Fibroblast of the conjunctiva (primary cell): ENCODE measurements at regions not wholly inside any gene's neighbourhood (a gene's known extent, or its start where the extent isn't known, plus 50 kb on each side); places are given as distances from the start of the nearest gene placed in this dataset.
"Not testable (repeated sequence)": the region's sequence is repeated elsewhere in the genome, so short reads cannot be mapped to it uniquely, and the experiment has no call there.

Experiments used
- DNase-seq: peaks from one replicate; pipeline ENCODE4 v3.0.0-alpha.2; 2010; ENCODE audit warnings: low read depth

DNA sequence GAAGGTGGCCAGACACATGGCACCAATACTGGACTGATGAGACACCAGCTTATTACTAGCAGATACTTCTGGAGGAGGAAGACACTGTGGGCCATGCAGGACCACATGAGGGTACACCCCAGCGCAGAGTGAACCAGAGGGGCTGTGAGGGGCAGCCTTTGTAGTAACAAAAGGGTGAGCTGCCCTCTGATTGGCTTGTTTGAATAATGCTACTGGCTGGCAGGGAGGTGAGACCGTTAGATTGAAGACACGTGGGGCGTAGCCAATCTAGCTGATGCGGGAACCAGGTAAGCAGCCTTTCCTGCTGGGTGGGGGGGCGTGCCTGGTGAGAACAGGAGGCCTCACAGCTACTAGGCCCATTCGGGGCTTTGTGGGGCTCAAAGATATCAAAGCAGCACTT, 102.8 kb upstream of the SEC14L1 start:
- DNase-seq: no peak

DNA sequence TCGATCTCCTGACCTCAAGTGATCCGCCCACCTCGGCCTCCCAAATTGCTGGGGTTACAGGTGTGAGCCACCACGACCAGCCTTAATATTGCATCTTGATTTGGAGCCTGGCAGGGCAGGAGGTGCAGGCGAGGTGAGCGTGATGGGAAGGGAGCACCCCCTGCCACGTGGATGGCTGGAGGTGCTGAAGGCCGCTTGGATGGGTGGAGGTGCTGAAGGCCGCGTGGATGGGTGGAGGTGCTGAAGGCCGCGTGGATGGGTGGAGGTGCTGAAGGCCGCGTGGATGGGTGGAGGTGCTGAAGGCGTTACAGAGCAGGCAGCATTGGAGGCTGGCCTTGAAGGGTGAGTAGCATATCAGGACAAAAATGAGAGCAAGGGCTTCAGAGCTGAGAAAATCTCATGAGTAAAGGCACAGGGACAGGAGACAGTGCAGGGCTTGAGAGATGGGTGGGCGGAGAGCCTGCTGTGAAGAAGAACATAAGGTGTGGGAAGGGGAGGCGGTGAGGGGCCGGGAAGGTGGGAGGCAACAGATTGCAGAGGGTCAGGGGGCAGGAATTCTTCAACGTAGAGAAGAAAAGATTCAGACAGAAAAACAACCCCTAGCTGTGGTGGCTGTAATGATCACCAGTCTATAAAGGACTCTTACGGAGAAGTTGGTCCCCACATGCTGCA, 101.7 kb upstream of the SEC14L1 start:
- no peak for DNase-seq

DNA sequence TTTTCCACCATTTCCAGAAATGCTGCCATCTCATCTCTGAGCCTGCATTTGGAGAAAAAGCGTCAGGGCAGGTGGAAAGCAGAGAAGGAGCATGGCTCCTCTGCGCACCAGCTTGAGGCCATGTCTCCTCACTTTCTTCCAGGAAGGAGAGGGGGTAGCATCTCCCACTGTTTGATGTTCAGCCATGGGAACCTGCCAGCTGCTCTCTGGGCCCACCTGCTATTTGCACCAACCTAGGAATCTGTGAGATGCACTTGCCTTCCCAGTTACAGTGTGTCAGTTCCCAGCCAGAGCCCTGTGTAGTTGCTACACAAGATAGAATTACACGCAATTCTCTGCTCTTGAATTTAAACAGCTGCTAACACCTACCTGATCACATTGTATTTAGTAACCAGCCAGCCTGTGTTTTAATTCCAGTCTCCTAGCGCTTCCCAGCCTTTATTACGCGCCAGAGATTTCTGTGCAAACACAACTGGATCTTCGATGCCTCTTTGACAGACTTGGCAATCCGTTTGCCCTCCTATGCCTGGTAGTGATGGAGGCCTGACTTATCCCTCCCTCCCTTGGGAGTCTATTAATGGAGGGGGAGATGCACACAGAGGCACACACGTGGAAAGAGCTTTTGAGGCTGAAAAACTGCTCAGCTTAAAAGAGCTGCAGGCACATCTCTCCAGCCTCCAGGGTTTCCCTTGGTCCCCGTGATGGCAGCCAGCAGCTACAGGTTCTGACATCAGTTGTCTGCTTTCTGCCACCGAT, 98.1 kb upstream of the SEC14L1 start:
- no peak for DNase-seq

DNA sequence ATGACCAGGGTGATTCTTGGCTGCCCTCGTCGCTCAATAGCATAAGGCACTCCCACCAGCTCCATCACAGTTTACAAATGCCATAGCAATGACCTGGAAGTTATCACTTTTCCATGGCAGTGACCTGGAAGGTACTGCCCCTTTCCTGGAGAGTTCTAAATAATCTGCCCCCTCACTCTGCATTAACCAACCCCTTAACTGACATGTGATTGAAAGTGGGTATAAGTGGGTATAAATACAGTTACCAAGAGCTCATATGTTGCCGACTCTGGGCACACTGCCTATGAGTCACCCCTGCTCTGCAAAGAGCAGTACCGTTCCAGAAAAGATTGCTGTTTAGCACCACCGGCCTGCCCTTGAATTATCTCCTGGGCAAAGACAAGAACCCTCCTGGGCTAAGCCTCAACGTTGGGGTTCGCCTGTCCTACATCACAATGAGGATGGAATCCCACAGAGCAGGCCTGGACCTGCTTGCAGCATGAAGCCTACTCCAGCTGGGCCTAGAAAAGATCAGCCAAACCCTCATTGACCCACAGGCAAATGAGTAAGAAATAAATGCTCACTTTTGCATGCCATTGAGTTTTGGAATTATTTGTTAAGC, 95.2 kb upstream of the SEC14L1 start:
- no peak for DNase-seq

DNA sequence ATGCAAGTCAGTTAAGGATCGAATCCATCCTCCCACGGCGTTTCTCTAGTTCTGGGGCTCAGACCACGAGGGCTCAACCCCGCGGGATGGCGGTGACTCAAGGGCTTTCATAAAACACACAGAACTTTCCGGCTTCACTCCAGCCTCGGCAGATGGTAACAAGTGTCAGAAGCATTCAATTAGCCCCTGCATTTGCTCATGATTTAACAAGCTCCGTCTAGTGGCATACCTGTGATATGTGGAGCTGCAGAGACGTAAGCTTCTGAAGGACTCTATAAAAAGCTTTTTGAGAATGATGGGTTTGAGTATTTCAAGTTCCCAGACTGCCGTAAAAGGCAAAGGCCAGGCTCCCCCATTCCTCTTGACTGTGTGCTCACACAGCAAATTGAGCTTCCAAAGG, 91.3 kb upstream of the SEC14L1 start:
- DNase-seq: no peak

DNA sequence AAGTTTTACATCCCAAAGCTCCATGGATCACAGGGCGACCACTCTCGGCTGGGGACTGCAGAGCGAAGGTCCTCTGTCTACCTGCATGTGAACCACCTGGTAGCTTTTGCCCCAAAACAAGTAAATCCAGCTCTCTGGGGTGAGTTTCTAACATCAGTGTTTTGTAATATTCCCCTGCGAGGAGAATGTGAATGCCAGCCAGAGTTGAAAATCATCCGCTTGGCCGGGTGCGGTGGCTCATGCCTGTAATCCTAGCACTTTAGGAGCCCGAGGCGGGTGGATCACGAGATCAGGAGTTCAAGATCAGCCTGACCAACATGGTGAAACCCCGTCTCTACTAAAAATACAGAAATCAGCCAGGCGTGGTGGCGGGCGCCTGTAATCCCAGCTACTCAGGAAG, 89.9 kb upstream of the SEC14L1 start:
- DNase-seq: not testable (repeated sequence)

DNA sequence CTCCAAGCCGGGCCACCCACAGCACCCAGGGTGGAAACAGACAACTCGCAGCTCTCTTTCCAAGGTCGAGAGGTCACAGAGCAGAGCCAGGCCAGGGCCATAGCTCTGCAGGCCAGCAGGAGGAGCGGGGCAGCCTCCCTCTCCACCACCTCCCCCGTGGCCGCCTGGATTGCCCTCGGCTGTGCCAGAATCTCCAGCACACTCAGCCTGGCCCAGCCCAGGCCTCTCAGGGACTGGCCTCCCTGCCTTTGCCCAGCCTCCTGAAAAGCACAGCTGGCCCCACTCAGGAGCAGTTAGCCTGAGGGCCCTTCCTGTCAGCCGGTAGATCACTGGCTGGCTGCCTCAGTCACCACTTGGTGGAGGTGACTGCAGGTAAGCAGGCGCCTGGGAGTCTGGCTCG, 85.8 kb upstream of the SEC14L1 start:
- DNase-seq: no peak

DNA sequence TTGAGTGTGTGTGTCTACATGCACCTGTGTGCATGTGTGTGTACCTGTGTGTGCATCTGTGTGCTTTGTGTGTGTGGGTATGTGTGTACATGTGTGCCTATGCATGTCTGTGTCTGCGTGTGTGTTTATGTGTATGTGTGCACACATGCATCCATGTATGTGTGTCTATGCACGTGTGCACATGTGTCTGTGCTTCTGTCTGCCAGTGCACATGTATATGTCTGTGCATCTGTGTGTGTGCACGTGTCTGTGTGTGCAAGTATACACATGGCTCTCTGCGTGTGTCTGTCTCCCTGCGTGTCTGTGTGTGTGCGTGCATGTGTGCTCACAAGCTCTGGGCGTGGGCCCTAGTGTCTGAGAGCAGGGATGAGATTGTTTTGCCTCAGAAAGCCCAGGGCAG, 85.3 kb upstream of the SEC14L1 start:
- DNase-seq: no peak

DNA sequence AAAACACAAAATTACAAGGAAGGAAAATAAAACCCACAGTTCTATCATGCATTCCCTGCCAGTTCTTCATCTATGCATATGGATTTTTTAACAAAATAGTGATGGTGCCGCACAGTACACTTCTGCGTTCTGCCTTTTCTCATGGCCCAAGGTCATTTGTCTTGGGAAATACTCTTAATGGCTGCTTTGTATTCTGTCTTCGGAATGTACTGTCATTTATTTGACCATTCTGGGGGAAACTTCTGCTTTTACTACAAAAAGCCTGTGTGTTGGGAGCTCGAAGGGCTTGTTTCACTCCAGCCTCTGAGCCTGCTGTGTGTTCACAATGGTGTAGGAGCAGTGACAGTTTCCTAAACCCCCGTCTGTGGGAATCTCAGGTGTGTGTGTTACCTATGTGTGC, 82.8 kb upstream of the SEC14L1 start:
- DNase-seq: no peak

DNA sequence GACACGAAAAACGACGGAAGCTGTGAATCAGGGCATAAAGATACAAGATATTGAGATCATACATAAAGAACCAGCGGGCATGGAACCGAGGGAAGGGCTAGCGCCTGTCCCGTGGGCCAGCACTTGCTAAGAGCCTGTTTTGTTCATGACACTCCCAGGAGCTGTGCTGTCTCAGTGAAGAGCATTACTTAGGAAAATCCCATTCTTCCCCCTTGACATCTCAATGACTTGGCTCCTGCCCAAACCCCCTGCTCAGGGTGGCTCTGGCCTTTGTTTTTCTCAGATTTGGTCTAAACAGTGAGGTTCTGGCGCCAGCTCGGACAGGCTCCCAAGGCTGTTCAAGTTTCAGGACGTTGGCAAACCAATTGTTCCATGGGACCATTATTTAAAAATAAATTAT, 79.1 kb upstream of the SEC14L1 start:
- DNase-seq: no peak

DNA sequence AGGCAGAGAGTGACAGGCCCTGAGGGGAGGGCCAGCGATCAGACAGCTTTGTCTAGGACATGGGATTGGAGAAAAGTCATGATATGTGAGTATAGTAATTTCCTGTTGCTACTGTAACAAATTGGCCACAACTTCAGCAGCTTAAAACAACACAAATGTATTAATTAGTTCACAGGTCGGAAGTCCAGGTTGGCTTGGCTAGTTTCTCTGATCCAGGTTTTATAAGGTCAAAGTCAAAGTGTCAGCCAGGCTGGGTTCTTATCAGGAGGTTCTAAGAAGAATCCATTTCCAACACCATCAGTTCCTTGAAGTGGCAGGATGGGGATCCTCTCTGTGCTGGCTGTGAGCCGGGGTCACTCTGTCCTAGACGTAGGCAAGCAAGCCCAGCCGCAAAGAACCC, 76.2 kb upstream of the SEC14L1 start:
- DNase-seq: no peak

DNA sequence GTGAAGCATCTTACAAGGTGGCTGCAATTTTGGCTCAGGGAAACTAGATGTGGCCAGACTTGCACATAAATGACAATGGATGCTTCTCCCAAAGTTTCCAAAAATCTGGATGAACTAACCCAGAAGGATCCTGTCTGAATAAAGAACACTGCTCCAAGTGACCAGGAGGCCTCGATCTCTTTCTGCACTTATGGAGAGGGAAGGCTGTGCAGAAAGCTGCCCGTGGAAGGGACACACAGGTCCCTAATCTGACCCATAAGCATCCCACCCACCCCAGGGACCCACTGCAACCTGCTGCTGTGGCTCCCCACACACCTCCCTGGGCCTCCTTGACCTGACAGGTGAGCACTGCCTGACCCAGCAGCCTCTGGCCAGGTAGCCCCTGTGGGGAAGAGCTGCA, 74.6 kb upstream of the SEC14L1 start:
- no peak for DNase-seq

DNA sequence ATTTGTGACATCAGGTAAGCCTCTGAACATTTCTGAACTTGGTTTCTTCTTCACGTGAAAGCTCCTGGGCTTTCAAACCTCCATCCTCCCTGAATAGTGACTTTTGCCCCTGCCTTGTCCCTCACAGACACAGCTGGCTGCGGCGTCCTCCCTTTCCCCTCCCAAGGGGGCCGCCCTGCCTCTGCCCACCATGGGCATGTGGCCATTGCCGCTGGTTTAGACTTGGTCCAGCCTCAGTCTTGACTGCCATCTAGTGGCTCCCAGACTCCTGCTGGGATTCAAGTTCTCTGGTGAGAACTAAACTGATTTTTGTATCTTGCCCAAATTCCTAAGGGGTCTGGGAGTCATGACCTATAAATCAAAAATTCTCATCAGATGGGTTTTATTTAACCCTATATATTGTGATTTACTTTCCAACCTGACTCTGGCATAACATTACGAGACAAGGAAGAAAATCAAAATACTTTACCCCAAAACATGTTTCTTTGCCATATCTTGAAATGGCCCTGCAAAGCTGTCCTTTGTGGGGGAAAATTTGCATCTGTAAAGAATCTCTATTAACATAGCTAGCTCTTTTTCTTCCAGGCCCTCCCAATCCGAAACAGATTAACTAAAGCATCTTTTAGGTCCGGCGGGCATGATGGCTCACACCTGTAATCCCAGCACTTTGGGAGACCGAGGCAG, 73.9 kb upstream of the SEC14L1 start:
- DNase-seq: peak; percentile 32

DNA sequence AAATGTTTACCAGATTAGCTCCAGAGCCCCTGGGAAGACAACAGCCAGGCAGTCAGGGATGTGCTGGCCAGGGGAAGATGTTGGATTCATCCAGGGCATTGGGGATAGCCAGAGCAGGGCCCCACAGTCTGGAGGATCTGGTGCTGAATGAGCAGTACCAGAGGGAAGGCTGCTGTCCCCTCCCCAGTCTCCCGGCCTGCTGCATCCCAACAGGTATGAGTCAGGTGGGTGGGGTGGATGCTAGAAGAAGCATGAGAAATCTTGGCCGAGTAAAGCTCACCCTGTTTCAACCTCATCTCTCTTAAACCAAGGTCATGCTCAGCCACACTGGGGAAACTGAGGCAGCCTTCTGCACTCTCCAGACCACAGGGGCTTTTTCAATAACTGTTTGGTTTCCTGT, 71.9 kb upstream of the SEC14L1 start:
- DNase-seq: no peak

DNA sequence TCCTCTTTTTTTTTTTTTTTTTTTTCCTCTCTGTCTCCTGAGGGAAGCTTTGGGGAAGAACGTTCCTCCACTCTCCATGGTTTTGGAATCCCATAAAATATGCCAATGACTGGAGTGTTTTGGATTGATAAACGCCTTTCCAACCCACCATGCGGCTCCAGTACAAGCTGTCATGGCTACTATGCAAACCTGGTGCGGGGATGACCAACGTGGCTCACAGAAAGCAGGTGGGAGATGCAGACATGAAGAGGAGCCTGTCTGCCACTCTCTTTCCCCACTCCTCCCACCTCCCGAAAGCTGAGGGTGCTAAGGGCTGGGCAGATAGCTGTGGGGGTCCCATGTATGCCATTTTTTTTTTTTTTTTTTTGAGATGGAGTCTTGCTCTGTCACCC, 69.9 kb upstream of the SEC14L1 start:
- no peak for DNase-seq

DNA sequence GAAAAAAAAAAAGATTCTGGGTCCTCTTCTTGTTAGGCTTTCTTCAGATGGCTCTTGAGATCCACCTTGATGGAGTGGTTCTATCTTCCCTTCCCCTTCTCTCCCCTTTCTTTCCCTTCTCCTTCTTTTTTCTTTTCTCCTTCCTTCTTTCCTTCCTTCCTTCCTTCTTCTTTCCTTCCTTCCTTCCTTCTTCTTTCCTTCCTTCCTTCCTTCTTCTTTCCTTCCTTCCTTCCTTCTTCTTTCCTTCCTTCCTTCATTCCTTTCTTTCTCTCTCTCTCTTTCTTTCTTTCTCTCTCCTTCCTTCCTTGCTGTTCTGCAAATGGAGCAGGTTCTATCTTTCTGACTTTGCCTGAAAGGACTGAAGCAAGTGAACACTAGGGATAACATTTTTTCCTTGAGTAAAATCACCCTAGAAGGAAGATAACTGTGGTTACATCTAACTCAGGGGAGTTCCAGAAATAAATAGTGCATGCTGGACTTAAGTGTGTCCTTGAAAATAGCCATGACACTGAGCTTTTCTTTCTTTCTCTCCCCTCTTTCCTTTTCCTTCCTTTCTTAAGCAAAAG, 68.8 kb upstream of the SEC14L1 start:
- DNase-seq: no peak

DNA sequence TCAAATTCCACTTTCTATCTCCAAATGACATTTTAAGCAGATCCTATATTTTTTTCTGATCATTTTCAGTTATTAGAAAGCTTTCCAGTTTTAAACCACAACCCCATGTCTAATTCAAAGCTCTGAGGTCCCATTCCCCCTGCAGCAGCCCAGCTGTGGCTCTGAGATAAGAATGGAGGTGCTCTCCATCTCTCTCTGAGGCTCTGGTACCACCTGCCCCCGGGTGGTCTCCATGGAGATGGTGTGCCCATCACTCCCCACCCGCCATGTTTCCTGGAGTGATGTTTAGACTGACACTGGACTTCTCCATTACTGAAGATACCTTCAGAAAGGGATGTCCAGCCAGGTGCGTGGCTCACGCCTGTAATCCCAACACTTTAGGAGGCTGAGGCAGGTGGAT, 68.1 kb upstream of the SEC14L1 start:
- no peak for DNase-seq

DNA sequence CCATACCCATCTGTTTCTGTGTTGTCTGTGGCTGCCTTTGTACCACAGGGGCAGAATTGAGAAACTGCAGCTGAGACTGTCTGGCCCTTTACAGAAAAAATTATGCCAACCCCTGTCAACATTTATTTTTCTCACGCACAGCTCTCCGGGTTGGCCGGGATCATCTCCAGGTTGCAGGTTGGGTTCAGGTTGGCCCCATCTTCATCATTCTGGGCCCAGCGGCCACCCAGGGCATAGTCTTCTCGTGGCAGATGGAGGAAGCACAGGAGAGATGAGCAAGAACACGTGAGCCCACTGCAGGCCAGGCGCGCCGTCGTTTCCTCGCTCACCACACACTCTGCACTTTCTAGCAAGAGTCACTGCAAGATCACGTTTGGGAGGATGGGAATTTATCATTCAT, 66.1 kb upstream of the SEC14L1 start:
- no peak for DNase-seq

DNA sequence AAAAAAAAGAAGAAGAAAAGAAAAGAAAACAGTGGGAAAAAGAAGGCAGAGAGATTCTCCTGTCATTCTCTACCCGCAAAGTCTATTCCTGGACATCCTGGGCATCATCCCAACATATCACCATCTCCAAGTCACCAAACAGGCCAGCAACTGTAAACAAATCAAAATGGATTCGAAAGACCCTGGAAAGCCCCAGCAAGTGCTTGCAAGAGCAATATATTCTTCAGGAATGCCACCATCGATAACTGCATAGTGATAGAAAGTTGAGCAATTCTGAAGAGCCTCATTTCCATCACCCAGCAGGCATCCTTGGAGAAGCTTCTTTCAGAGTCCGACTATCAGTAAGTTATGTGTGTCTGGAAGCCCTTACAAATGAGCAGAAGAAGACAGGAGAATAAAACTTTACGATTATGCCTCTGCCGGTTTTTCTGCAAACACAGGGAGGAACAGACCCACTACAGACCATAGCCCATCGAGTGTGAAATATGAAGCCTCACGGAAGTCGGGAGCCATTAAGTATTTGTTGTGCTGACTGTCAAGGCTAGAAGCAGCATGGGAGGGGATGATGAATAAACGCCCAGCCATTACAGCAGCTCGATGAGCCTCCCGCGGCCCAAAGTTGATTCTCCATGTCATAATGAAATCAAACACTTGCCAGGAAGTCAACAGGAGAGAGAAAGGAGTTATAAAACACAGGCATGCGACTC, 64.5 kb upstream of the SEC14L1 start:
- no peak for DNase-seq

DNA sequence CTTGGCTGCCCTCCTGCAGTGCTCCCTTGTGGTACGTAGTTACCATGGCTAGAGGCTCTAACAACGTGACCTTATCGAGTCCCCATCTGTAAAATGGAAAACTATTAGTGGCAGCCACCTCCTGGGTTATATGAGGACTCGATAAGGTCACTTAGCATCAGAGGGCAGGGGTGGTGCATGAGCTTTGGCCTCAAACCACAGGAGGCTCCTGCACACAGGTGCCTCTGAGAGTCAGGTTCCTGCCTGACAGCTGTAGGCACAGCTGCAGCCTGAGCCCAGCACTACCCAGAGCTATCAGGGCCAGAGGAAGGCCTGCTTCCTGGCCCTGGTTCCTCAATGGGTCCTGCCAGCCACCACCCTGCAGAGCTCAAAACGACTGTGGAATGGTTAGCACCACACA, 57.2 kb upstream of the SEC14L1 start:
- no peak for DNase-seq

DNA sequence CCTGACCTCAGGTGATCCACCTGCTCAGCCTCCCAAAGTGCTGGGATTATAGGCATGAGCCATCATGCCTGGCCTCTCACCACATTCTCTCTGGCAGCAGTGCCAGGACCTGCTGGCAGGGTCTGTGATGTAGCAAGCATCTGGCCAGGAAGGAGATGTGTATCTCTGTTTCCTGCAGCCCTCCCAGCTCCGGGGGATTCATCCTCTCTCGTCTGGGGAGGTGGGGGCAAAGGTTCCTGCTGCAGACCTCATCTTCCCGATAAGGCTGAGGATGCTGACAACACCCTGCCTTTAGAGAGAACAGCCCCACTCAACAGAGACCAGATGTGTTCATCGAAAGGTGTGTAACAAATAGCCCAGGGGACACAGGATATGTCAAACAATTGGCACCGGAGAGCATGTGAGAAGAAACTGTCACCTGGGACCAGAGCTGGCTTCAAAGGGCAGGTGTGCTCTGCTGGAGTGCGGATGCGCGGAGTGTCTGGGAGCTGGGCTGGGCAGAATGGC, 54.8 kb upstream of the SEC14L1 start:
- DNase-seq: no peak
